ENCODE measurements at regions not wholly inside any gene's neighbourhood (a gene's known extent, or its start where the extent isn't known, plus 50 kb on each side); places are given as distances from the start of the nearest gene placed in this dataset.

GRCh38 chrY:8566198-8566597 is 771.1 kb upstream of the TSPY4 start:
- no peak for DNase-seq

GRCh38 chrY:8570384-8570783 is 766.9 kb upstream of the TSPY4 start:
- DNase-seq, result no peak

- no peak for DNase-seq
Measured at GRCh38 chrY:8572916-8573315, 764.3 kb upstream of the TSPY4 start.

DNA sequence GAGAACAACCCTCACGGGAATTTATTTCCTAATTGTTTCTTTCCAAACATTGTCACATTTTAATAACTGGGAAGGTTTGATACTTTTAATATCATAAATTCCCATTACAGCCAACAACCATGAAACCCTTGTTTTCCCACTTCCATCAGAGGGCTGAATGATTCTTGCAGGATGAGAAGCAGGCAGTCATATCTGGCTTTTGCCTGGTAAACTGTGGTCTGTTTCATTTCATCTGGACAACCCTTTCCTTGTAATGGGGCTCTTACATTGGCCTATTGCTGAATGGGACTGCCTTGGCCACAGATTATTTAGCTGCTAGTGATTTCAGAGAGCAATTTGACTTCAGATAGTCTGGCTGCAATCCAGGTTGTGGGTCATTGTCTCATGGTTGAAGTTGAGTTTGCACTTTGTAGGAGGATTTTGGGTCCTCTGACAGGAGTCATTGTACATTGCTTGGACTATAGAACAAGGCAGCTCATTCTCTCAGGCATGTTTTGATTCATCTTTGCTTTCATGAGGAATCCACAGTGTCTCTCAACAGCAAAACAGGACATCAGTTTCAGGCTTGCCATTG is 754.9 kb upstream of the TSPY4 start:
- DNase-seq, result no peak

GRCh38 chrY:8583191-8583590 is 754.1 kb upstream of the TSPY4 start:
- DNase-seq, result no peak

- DNase-seq, result no peak
Measured at GRCh38 chrY:8590641-8591040, 746.6 kb upstream of the TSPY4 start.

GRCh38 chrY:8591821-8592516 is 745.3 kb upstream of the TSPY4 start:
- DNase-seq, result no peak

DNA sequence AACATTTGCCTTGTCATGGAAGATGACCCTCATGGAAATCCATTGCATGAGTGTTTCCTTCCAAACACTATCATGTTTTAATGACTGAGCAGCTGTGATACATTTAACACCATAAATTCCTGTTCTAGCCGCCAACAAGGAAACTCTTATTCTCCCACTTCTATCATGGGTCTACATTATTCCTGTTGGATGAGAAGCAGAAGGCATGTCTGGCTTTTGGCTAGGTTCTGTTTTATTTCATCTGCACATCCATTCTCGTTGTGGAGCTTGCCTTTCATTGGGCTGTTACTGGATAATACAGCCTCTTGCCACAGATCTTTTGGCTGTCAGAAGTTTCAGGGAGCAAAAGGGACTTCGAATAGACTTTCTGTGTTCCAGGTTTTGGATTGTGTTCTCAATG is 742.6 kb upstream of the TSPY4 start:
- no peak for DNase-seq

- no peak for DNase-seq
Measured at GRCh38 chrY:8599141-8599540, 738.1 kb upstream of the TSPY4 start.

- DNase-seq, result no peak
Measured at GRCh38 chrY:8610620-8611019, 726.6 kb upstream of the TSPY4 start.

- no peak for DNase-seq
Measured at GRCh38 chrY:8611815-8612214, 725.4 kb upstream of the TSPY4 start.

DNA sequence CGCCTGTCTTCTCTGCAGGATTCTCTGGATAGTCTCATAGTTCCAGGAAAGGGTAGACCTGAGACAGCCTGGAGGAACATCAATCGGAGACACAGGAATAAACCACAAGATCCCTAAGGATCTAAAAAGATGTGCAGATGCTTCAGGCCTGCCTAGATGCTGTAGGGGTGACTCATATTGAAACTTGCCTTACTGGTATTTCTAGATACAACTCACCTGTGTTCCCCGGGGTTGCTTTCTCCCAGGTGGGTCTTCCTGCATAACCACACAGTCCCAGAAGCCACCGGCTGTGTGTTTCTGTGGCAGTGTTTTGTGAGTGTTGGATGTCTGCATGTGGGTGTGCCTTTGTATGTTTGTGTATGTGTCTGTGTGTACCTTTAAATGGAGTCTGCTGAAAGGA is 719.0 kb upstream of the TSPY4 start:
- DNase-seq, result no peak

GRCh38 chrY:8622156-8622555 is 715.1 kb upstream of the TSPY4 start:
- no peak for DNase-seq

- no peak for DNase-seq
Measured at GRCh38 chrY:8622856-8623255, 714.4 kb upstream of the TSPY4 start.

DNA sequence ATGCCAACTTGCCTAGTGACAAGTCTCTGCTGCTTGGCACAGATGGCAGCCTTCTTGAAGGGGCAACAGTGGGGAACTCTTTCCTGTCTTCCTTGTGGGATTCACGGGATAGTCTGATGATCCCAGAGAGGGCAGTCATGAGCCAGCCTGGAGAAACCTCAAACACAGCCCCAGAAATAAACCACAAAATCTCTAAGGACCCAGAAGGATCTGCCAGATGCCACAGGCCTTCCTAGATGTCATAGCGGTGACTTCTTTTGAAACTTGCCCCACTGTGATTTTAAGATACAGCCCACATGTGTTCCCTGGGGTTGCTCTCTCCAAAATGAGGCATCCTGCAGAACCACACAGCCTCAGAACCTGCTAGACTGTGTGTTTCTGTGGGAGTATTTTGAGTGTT is 707.6 kb upstream of the TSPY4 start:
- DNase-seq, result no peak

DNA sequence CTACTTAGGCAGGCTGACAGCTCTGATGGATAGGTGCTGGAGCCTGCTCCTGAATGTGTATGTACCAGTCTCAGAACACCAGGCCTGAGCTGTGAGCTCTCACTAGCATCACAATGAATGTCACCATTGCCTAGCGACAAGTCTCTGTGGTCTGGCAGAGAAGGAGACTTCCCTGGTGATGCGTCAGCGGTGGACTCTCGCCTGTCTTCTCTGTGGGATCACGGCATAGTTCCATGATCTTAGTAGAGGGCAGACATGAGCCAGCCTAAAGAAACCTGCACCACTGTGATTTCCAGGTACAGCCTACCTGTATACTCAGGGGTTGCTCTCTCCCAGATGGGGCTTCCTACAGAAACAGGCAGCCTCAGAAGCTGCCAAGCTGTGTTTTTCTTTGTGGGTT is 699.2 kb upstream of the TSPY4 start:
- DNase-seq, result no peak

DNA sequence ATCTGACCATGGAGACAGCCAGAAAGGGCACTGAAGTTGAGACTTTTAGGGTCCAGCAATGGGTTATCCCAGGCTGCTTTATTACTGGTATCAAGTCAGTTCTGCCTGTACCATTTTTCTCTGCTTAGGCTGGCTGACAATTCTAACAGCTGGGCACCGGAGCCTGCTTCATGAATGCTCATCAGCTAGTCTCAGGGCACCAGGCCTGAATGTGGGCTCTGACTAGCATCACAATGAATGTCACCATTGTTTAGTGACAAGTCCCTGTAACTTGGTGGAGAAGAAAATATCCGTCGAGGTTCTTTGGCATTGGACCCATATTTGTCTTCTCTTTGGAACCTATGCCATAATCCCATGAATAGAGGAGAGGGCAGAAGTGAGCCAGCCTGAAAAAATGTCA is 692.3 kb upstream of the TSPY4 start:
- no peak for DNase-seq

- no peak for DNase-seq
Measured at GRCh38 chrY:8652445-8652844, 684.8 kb upstream of the TSPY4 start.

GRCh38 chrY:8655017-8655416 is 682.2 kb upstream of the TSPY4 start:
- no peak for DNase-seq

GRCh38 chrY:8656101-8656500 is 681.2 kb upstream of the TSPY4 start:
- no peak for DNase-seq

DNA sequence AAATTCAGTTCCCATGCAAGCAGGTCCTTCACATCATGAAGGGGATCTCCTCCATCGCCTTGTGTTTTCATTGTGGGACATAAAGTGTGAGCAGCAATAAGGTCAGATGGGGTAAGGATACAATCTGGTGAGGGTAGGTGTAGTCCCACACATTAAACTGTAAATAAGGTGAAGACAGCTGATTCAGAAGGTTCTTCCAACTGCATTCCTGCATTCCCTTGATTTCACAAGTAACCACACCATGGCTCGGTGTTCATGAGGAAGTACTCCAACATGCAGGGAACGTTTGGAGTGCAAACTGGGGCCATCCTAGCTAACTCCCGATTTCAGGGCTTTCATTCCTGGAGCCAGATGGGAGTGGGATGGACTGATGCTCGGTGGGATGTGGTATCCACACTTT is 680.7 kb upstream of the TSPY4 start:
- no peak for DNase-seq

DNA sequence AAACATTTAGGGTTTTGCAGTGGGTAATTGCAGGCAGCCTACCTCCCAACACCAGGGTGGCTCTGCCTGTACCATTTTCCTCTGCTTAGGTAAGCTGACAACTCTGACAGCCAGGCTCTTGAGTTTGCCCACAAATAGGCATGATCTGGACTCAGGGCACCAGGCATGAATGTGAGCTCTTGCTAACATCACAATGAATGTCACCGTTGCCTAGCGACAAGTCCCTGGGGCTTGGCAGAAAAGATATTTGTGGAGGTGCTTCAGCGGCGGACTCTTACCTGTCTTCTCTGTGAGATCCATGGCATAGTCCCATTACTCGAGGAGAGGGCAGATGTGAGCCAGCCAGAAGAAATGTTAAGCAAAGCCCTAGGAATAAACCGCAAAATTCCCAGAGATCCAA is 677.5 kb upstream of the TSPY4 start:
- no peak for DNase-seq

DNA sequence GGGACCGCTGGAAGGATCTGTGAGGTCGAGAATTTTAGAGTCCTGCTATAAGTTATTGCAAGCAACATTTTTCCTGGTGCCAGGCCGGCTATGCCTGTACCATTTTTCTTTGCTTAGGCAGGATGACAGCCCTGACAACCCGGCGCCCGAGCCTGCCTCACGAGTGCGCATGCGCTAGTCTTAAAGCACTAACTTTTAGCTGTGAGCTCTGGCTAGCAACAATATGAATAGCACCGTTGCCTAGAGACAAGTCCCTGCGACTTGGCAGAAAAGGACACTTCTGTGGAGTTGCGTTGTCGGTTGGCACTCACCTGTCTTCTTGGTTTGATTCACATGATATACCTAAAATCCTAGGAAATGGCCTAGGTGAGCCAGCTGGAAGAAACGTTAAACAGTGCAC is 663.4 kb upstream of the TSPY4 start:
- DNase-seq, result no peak

GRCh38 chrY:8677336-8677935 is 659.8 kb upstream of the TSPY4 start:
- no peak for DNase-seq

DNA sequence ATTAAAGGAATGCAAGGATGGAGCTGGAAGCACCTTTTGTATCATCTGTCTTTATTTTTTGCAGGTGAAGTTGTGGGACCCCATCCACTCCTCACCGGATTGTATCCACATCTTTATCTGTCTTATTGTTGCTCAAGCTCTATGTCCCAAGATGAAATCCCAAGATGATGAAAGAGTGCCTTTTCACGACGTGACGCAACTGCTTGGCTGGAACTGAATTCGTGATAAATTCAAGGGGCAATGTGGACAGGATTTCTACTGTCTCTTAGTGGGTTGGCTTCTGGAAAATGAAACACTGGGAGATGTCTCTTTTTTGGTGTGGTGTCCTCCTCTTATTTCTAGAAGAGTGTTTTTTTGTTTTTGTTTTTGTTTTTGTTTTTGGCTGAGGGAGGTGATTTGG is 650.1 kb upstream of the TSPY4 start:
- DNase-seq, result no peak
